Gastrocnemius medialis (tissue), 4 donors: ENCODE measurements at regions not wholly inside any gene's neighbourhood (a gene's known extent, or its start where the extent isn't known, plus 50 kb on each side); places are given as distances from the start of the nearest gene placed in this dataset.

ENCODE experiments used
- CTCF ChIP-seq, 5 experiments: fragments of 450-650 bp in 3 of 5; fragments of 200-600 bp in 2 of 5; sonication (generic) in 2 of 5; IDR thresholded peaks in 4 of 5; conservative IDR thresholded peaks in 1 of 5; 1 replicate in 4 of 5; 2 replicates in 1 of 5; pipeline ENCODE4 v1.5.1; 2016 to 2019; ENCODE audit warnings: antibody characterized with exemption in 5 of 5, mild to moderate bottlenecking in 3 of 5, moderate library complexity in 3 of 5
- POLR2A ChIP-seq, 2 donors: fragments of 450-650 bp; IDR thresholded peaks; one replicate each; pipeline ENCODE4 v1.6.1; 2017; ENCODE audit warnings: antibody characterized with exemption in 2 of 2, mild to moderate bottlenecking in 2 of 2, moderate library complexity in 2 of 2

- TF ChIP-seq CTCF (IDR thresholded peaks at IDR 0.05 in 4 of 5, conservative IDR thresholded peaks at IDR 0.05 in 1 of 5) (no peak), POLR2A (IDR thresholded peaks at IDR 0.05) (no peak)
Measured at GRCh38 chr6:6711832-6712448, 123.4 kb downstream of the LY86 start.
